ENCODE measurements at regions not wholly inside any gene's neighbourhood (a gene's known extent, or its start where the extent isn't known, plus 50 kb on each side); places are given as distances from the start of the nearest gene placed in this dataset.

- Mint-ChIP-seq H3K4me1 (peaks cover 0 to 4% (median 0%) of the 10 kb centered on the region in 3 donors), H3K36me3 (no peaks in the 10 kb centered on the region), H3K27ac (no peak overlapping the region), H3K9me3 (no peaks in the 10 kb centered on the region), H3K4me3 (no peak overlapping the region), H3K27me3 (peaks cover 3% of the 10 kb centered on the region in 2 donors)
- ATAC-seq (replicated peaks in 1 of 4): no peak
- DNase-seq: no peak
- H3K4me3 ChIP-seq (ENCODE audit: control insufficient read depth in 1 of 2, extremely low read depth in 1 of 2, low read length in 1 of 2): no peak overlapping the region
- 65% methylated on average over 6 of the region's 6 CpGs for WGBS (ENCODE audit: insufficient coverage)
- H3K4me1 ChIP-seq (ENCODE audit: control insufficient read depth in 1 of 2, extremely low read depth in 1 of 2, insufficient read depth in 2 of 2, low read length in 2 of 2): no peaks in the 10 kb centered on the region
- H3K9me3 ChIP-seq: no peaks in the 10 kb centered on the region
- ChIA-PET CTCF (no interaction called here), POLR2A (no interaction called here)
- no peaks in the 10 kb centered on the region for H3K36me3 ChIP-seq (ENCODE audit: control insufficient read depth in 2 of 2, extremely low read depth in 1 of 2, insufficient read depth in 1 of 2, low read length in 1 of 2)
- peaks cover 0 to 24% of the 10 kb centered on the region in 2 experiments for H3K27me3 ChIP-seq (replicated peaks in 1 of 2; ENCODE audit: control insufficient read depth in 2 of 2, extremely low read depth in 1 of 2, insufficient read depth in 2 of 2, low read length in 1 of 2)
- H3K27ac ChIP-seq (ENCODE audit: low read length): no peak overlapping the region
Measured at GRCh38 chr3:184652465-184652864, 59.4 kb downstream of the MAGEF1 start.

- ATAC-seq (replicated peaks in 1 of 4): no peak
- no peak overlapping the region for H3K27ac Mint-ChIP-seq
- peaks cover 0 to 24% of the 10 kb centered on the region in 2 experiments for H3K27me3 ChIP-seq (replicated peaks in 1 of 2; ENCODE audit: control insufficient read depth in 2 of 2, extremely low read depth in 1 of 2, insufficient read depth in 2 of 2, low read length in 1 of 2)
Measured at GRCh38 chr3:184651904-184652303, 60.0 kb downstream of the MAGEF1 start.

GRCh38 chr3:184648636-184649035 lies 63.2 kb downstream of the MAGEF1 start:
- no peak for DNase-seq
- Mint-ChIP-seq H3K27ac (no peak overlapping the region), H3K4me1 (no peaks in the 10 kb centered on the region), H3K9me3 (no peaks in the 10 kb centered on the region), H3K36me3 (no peaks in the 10 kb centered on the region), H3K27me3 (peaks cover 0 to 6% of the 10 kb centered on the region in 2 donors), H3K4me3 (no peak overlapping the region)
- WGBS (ENCODE audit: insufficient coverage): 92% methylated on average over 9 of the region's 10 CpGs
- Histone ChIP-seq H3K9me3 (no peaks in the 10 kb centered on the region), H3K36me3 (ENCODE audit: control insufficient read depth in 2 of 2, extremely low read depth in 1 of 2, insufficient read depth in 1 of 2, low read length in 1 of 2) (no peaks in the 10 kb centered on the region), H3K4me3 (ENCODE audit: control insufficient read depth in 1 of 2, extremely low read depth in 1 of 2, low read length in 1 of 2) (no peak overlapping the region), H3K4me1 (ENCODE audit: control insufficient read depth in 1 of 2, extremely low read depth in 1 of 2, insufficient read depth in 2 of 2, low read length in 2 of 2) (no peaks in the 10 kb centered on the region), H3K27me3 (replicated peaks in 1 of 2; ENCODE audit: control insufficient read depth in 2 of 2, extremely low read depth in 1 of 2, insufficient read depth in 2 of 2, low read length in 1 of 2) (peaks cover 0 to 16% of the 10 kb centered on the region in 2 experiments), H3K27ac (ENCODE audit: low read length) (no peak overlapping the region)
- ChIA-PET CTCF (no interaction called here), POLR2A (no interaction called here)
- ATAC-seq (replicated peaks in 1 of 4): no peak

More at GRCh38 chr3:184651904-184652303, 60.0 kb downstream of the MAGEF1 start:
- H3K27ac ChIP-seq (ENCODE audit: low read length): no peak overlapping the region
- POLR2A ChIA-PET: no interaction called here
- no peaks in the 10 kb centered on the region for H3K9me3 ChIP-seq
- H3K4me3 Mint-ChIP-seq: no peak overlapping the region
- no peaks in the 10 kb centered on the region for H3K4me1 Mint-ChIP-seq
- peaks cover 3% of the 10 kb centered on the region in 2 donors for H3K27me3 Mint-ChIP-seq
- H3K4me1 ChIP-seq (ENCODE audit: control insufficient read depth in 1 of 2, extremely low read depth in 1 of 2, insufficient read depth in 2 of 2, low read length in 2 of 2): no peaks in the 10 kb centered on the region
- CTCF ChIA-PET: no interaction called here
- H3K9me3 Mint-ChIP-seq: no peaks in the 10 kb centered on the region
- DNase-seq: no peak
- H3K36me3 Mint-ChIP-seq: no peaks in the 10 kb centered on the region
- H3K36me3 ChIP-seq (ENCODE audit: control insufficient read depth in 2 of 2, extremely low read depth in 1 of 2, insufficient read depth in 1 of 2, low read length in 1 of 2): no peaks in the 10 kb centered on the region
- WGBS (ENCODE audit: insufficient coverage): 87% methylated on average over 4 of the region's 6 CpGs
- H3K4me3 ChIP-seq (ENCODE audit: control insufficient read depth in 1 of 2, extremely low read depth in 1 of 2, low read length in 1 of 2): no peak overlapping the region

GRCh38 chr3:184647405-184647936 lies 64.4 kb downstream of the MAGEF1 start:
- Histone ChIP-seq H3K4me1 (ENCODE audit: control insufficient read depth in 1 of 2, extremely low read depth in 1 of 2, insufficient read depth in 2 of 2, low read length in 2 of 2) (no peaks in the 10 kb centered on the region), H3K4me3 (ENCODE audit: control insufficient read depth in 1 of 2, extremely low read depth in 1 of 2, low read length in 1 of 2) (no peak overlapping the region), H3K27ac (ENCODE audit: low read length) (no peak overlapping the region), H3K36me3 (ENCODE audit: control insufficient read depth in 2 of 2, extremely low read depth in 1 of 2, insufficient read depth in 1 of 2, low read length in 1 of 2) (no peaks in the 10 kb centered on the region), H3K9me3 (no peaks in the 10 kb centered on the region), H3K27me3 (replicated peaks in 1 of 2; ENCODE audit: control insufficient read depth in 2 of 2, extremely low read depth in 1 of 2, insufficient read depth in 2 of 2, low read length in 1 of 2) (peaks cover 0 to 14% of the 10 kb centered on the region in 2 experiments)
- ChIA-PET POLR2A (no interaction called here), CTCF (no interaction called here)
- WGBS (ENCODE audit: insufficient coverage): 93% methylated on average over 6 of the region's 7 CpGs
- Mint-ChIP-seq H3K4me1 (no peaks in the 10 kb centered on the region), H3K27ac (no peak overlapping the region), H3K36me3 (no peaks in the 10 kb centered on the region), H3K9me3 (no peaks in the 10 kb centered on the region), H3K4me3 (no peak overlapping the region), H3K27me3 (peaks cover 0 to 6% of the 10 kb centered on the region in 2 donors)
- DNase-seq (no peak), ATAC-seq (replicated peaks in 1 of 4) (no peak)

GRCh38 chr3:184645336-184645735 lies 66.5 kb downstream of the MAGEF1 start:
- Mint-ChIP-seq H3K4me3 (no peak overlapping the region), H3K27ac (no peak overlapping the region), H3K4me1 (no peaks in the 10 kb centered on the region), H3K27me3 (peaks cover 0 to 4% of the 10 kb centered on the region in 2 donors), H3K36me3 (no peaks in the 10 kb centered on the region), H3K9me3 (no peaks in the 10 kb centered on the region)
- no peak overlapping the region for H3K4me3 ChIP-seq (ENCODE audit: control insufficient read depth in 1 of 2, extremely low read depth in 1 of 2, low read length in 1 of 2)
- no peaks in the 10 kb centered on the region for H3K9me3 ChIP-seq
- H3K27ac ChIP-seq (ENCODE audit: low read length): no peak overlapping the region
- CTCF ChIA-PET: interaction anchor here in 1 of 2 donors (0.6 kb wide), 1 partner anchor 35 kb away, joined by 3 read pairs; no protein-coding TSS in a partner anchor
- POLR2A ChIA-PET: no interaction called here
- WGBS (ENCODE audit: insufficient coverage): 91% methylated on average over 1 of the region's 3 CpGs
- no peaks in the 10 kb centered on the region for H3K36me3 ChIP-seq (ENCODE audit: control insufficient read depth in 2 of 2, extremely low read depth in 1 of 2, insufficient read depth in 1 of 2, low read length in 1 of 2)
- no peaks in the 10 kb centered on the region for H3K4me1 ChIP-seq (ENCODE audit: control insufficient read depth in 1 of 2, extremely low read depth in 1 of 2, insufficient read depth in 2 of 2, low read length in 2 of 2)
- ATAC-seq (replicated peaks in 1 of 4) (no peak), DNase-seq (no peak)
- H3K27me3 ChIP-seq (replicated peaks in 1 of 2; ENCODE audit: control insufficient read depth in 2 of 2, extremely low read depth in 1 of 2, insufficient read depth in 2 of 2, low read length in 1 of 2): peaks cover 0 to 13% of the 10 kb centered on the region in 2 experiments

- no peak overlapping the region for H3K27ac Mint-ChIP-seq
- DNase-seq (no peak), ATAC-seq (replicated peaks in 1 of 4) (no peak)
- POLR2A ChIA-PET: no interaction called here
- Histone ChIP-seq H3K27ac (ENCODE audit: low read length) (no peak overlapping the region), H3K36me3 (ENCODE audit: control insufficient read depth in 2 of 2, extremely low read depth in 1 of 2, insufficient read depth in 1 of 2, low read length in 1 of 2) (no peaks in the 10 kb centered on the region), H3K9me3 (no peaks in the 10 kb centered on the region), H3K4me1 (ENCODE audit: control insufficient read depth in 1 of 2, extremely low read depth in 1 of 2, insufficient read depth in 2 of 2, low read length in 2 of 2) (peaks cover 9 to 10% of the 10 kb centered on the region in 2 experiments), H3K27me3 (replicated peaks in 1 of 2; ENCODE audit: control insufficient read depth in 2 of 2, extremely low read depth in 1 of 2, insufficient read depth in 2 of 2, low read length in 1 of 2) (peaks cover 0 to 11% of the 10 kb centered on the region in 2 experiments), H3K4me3 (ENCODE audit: control insufficient read depth in 1 of 2, extremely low read depth in 1 of 2, low read length in 1 of 2) (no peak overlapping the region)
- no peaks in the 10 kb centered on the region for H3K9me3 Mint-ChIP-seq
- CTCF ChIA-PET: no interaction called here
- 76% methylated on average over 6 of the region's 6 CpGs for WGBS (ENCODE audit: insufficient coverage)
- H3K4me1 Mint-ChIP-seq: no peaks in the 10 kb centered on the region
- peaks cover 0 to 3% of the 10 kb centered on the region in 2 donors for H3K27me3 Mint-ChIP-seq
- H3K4me3 Mint-ChIP-seq: no peak overlapping the region
- no peaks in the 10 kb centered on the region for H3K36me3 Mint-ChIP-seq
Measured at GRCh38 chr3:184643442-184643841, 68.4 kb downstream of the MAGEF1 start.

All from T-cell (primary cell).